WTC11 (cell line): ENCODE measurements at regions not wholly inside any gene's neighbourhood (a gene's known extent, or its start where the extent isn't known, plus 50 kb on each side); places are given as distances from the start of the nearest gene placed in this dataset.

Experiments used
- ATAC-seq: fragments of 200-7000 bp; cut with Tn5 transposase; 2 replicates; pipeline ENCODE4 v1.10.0; 2021; ENCODE audit warnings: mild to moderate bottlenecking, moderate library complexity
- CTCF ChIA-PET: fragments of 300-600 bp; sonication (Branson Sonifier 250); formaldehyde crosslinking; loops from one replicate; lab custom pipeline; 2021; ENCODE audit warnings: antibody characterized with exemption; lab: Charles Lee
- POLR2A ChIA-PET: fragments of 350-600 bp; sonication (Branson Sonifier 250); formaldehyde crosslinking; loops from one replicate; lab custom pipeline; 2021; ENCODE audit warnings: antibody characterized with exemption; lab: Charles Lee
- DNase-seq: peaks from one replicate; pipeline ENCODE4 v3.0.0; 2021; ENCODE audit warnings: low spot score
- H3K27ac Mint-ChIP-seq: 2 replicates; pipeline ENCODE4 v1.8.0; 2021; ENCODE audit warnings: mixed read lengths
- H3K27me3 Mint-ChIP-seq: 2 replicates; pipeline ENCODE4 v1.8.0; 2021; ENCODE audit warnings: low read depth, mild to moderate bottlenecking, moderate library complexity, mixed read lengths
- H3K36me3 Mint-ChIP-seq: 2 replicates; pipeline ENCODE4 v1.8.0; 2021; ENCODE audit warnings: mixed read lengths
- H3K4me1 Mint-ChIP-seq: 2 replicates; pipeline ENCODE4 v1.8.0; 2022; ENCODE audit warnings: mixed read lengths
- H3K4me3 Mint-ChIP-seq: 2 replicates; pipeline ENCODE4 v1.8.0; 2021; ENCODE audit warnings: mild to moderate bottlenecking, moderate library complexity, mixed read lengths
- H3K9me3 Mint-ChIP-seq: 2 replicates; pipeline ENCODE4 v1.8.0; 2021; ENCODE audit warnings: mixed read lengths
- ATF3 ChIP-seq: sonication (generic); formaldehyde crosslinking; conservative IDR thresholded peaks from 2 replicates; pipeline ENCODE4 v1.8.1; 2022; ENCODE audit warnings: mild to moderate bottlenecking, missing genetic modification reagents
- CREM ChIP-seq: sonication (generic); formaldehyde crosslinking; IDR thresholded peaks from 2 replicates; pipeline ENCODE4 v1.8.1; 2022; ENCODE audit warnings: mild to moderate bottlenecking, missing genetic modification reagents, moderate library complexity
- ELF4 ChIP-seq: sonication (generic); formaldehyde crosslinking; IDR thresholded peaks from 2 replicates; pipeline ENCODE4 v1.8.1; 2022; ENCODE audit warnings: low read depth, mild to moderate bottlenecking, moderate library complexity, missing genetic modification reagents
- ESRRA ChIP-seq: sonication (generic); formaldehyde crosslinking; IDR thresholded peaks from 2 replicates; pipeline ENCODE4 v1.8.1; 2022; ENCODE audit warnings: mild to moderate bottlenecking, missing genetic modification reagents, borderline replicate concordance
- ETV6 ChIP-seq: sonication (generic); formaldehyde crosslinking; IDR thresholded peaks from 2 replicates; pipeline ENCODE4 v1.8.1; 2022; ENCODE audit warnings: mild to moderate bottlenecking, missing genetic modification reagents
- GABPB1 ChIP-seq: sonication (generic); formaldehyde crosslinking; IDR thresholded peaks from 2 replicates; pipeline ENCODE4 v1.8.1; 2023; ENCODE audit warnings: mild to moderate bottlenecking, missing genetic modification reagents
- GRHL2 ChIP-seq: fragments of 250-450 bp; sonication (Bioruptor Pico); IDR thresholded peaks from 2 replicates; pipeline ENCODE4 v1.8.0; 2022; ENCODE audit warnings: mild to moderate bottlenecking, moderate library complexity; ENCODE audit not compliant: insufficient replicate concordance, severe bottlenecking
- JAZF1 ChIP-seq: fragments of 250-450 bp; sonication (Bioruptor Pico); IDR thresholded peaks from 2 replicates; pipeline ENCODE4 v1.9.0; 2021; ENCODE audit warnings: moderate library complexity, mild to moderate bottlenecking, inconsistent platforms
- MAX ChIP-seq: sonication (generic); formaldehyde crosslinking; IDR thresholded peaks from 2 replicates; pipeline ENCODE4 v1.8.0; 2022; ENCODE audit warnings: mild to moderate bottlenecking, missing genetic modification reagents
- MXD4 ChIP-seq: fragments of 250-450 bp; sonication (Bioruptor Pico); IDR thresholded peaks from 2 replicates; pipeline ENCODE4 v1.8.0; 2021; ENCODE audit warnings: mild to moderate bottlenecking, moderate library complexity, borderline replicate concordance
- MYBL2 ChIP-seq: sonication (generic); formaldehyde crosslinking; IDR thresholded peaks from 2 replicates; pipeline ENCODE4 v1.8.1; 2023; ENCODE audit warnings: mild to moderate bottlenecking, moderate library complexity, missing genetic modification reagents
- NR2C2 ChIP-seq: sonication (generic); formaldehyde crosslinking; IDR thresholded peaks from 2 replicates; pipeline ENCODE4 v1.8.0; 2022; ENCODE audit warnings: mild to moderate bottlenecking, missing genetic modification reagents
- TCF7 ChIP-seq: sonication (generic); formaldehyde crosslinking; IDR thresholded peaks from 2 replicates; pipeline ENCODE4 v1.8.0; 2022; ENCODE audit warnings: mild to moderate bottlenecking, low read depth, missing genetic modification reagents, moderate library complexity
- TEAD4 ChIP-seq: sonication (generic); formaldehyde crosslinking; IDR thresholded peaks from 2 replicates; pipeline ENCODE4 v1.8.0; 2022; ENCODE audit warnings: mild to moderate bottlenecking, missing genetic modification reagents
- TP53 ChIP-seq: sonication (generic); formaldehyde crosslinking; IDR thresholded peaks from 2 replicates; pipeline ENCODE4 v1.8.1; 2023; ENCODE audit warnings: mild to moderate bottlenecking, missing genetic modification reagents
- ZBTB21 ChIP-seq: sonication (generic); formaldehyde crosslinking; IDR thresholded peaks from 2 replicates; pipeline ENCODE4 v1.8.1; 2023; ENCODE audit warnings: mild to moderate bottlenecking, missing genetic modification reagents, borderline replicate concordance
- ZNF219 ChIP-seq: sonication (generic); formaldehyde crosslinking; IDR thresholded peaks from 2 replicates; pipeline ENCODE4 v1.8.0; 2023; ENCODE audit warnings: missing genetic modification reagents, mild to moderate bottlenecking, borderline replicate concordance
- ZNF281 ChIP-seq: sonication (generic); formaldehyde crosslinking; IDR thresholded peaks from 2 replicates; pipeline ENCODE4 v1.8.0; 2023; ENCODE audit warnings: mild to moderate bottlenecking, missing genetic modification reagents
- ZNF416 ChIP-seq: fragments of 250-450 bp; sonication (Bioruptor Pico); IDR thresholded peaks from 2 replicates; pipeline ENCODE4 v1.9.0; 2021; ENCODE audit warnings: mild to moderate bottlenecking, inconsistent platforms

- no peak for DNase-seq
- Mint-ChIP-seq H3K27ac (no peak overlapping the region), H3K36me3 (peaks cover 43% of the 10 kb centered on the region), H3K9me3 (peaks cover 60% of the 10 kb centered on the region), H3K27me3 (no peaks in the 10 kb centered on the region), H3K4me1 (no peaks in the 10 kb centered on the region)
- ChIA-PET CTCF (no interaction called here), POLR2A (no interaction called here)
- no peak for ATAC-seq
- no peak for TF ChIP-seq TEAD4 (CRISPR knock-in tag)
- no peak for TF ChIP-seq JAZF1 (CRISPR knock-in tag)
- no peak for TF ChIP-seq ESRRA (CRISPR knock-in tag)
- no peak for TF ChIP-seq MYBL2 (CRISPR knock-in tag)
- TF ChIP-seq, all 79 proteins: peak for 0
- no peak overlapping the region for H3K4me3 Mint-ChIP-seq
Observed at GRCh38 chr11:39690856-39691255, 1768.6 kb downstream of the LRRC4C start.

GRCh38 chr11:39683951-39684554 lies 1775.4 kb downstream of the LRRC4C start:
- no peak for TF ChIP-seq ZNF416 (CRISPR knock-in tag)
- TF ChIP-seq ZNF219 (CRISPR knock-in tag): no peak
- no peak for TF ChIP-seq TCF7 (CRISPR knock-in tag)
- TF ChIP-seq ELF4 (CRISPR knock-in tag): no peak
- TF ChIP-seq ATF3: no peak
- no peak for TF ChIP-seq CREM (CRISPR knock-in tag)
- no peak for TF ChIP-seq ETV6
- TF ChIP-seq ZBTB21 (CRISPR knock-in tag): no peak
- TF ChIP-seq TP53 (CRISPR knock-in tag): no peak
- no peak for TF ChIP-seq MAX (CRISPR knock-in tag)
- TF ChIP-seq GRHL2: no peak
- TF ChIP-seq MXD4: no peak
- TF ChIP-seq ZNF281: no peak
- ATAC-seq: no peak
- DNase-seq: no peak
- POLR2A ChIA-PET: no interaction called here
- Mint-ChIP-seq H3K27ac (no peak overlapping the region), H3K4me1 (peaks cover 4% of the 10 kb centered on the region; the same call in 1 of the 2 replicates), H3K4me3 (no peak overlapping the region), H3K9me3 (peaks cover 63% of the 10 kb centered on the region), H3K36me3 (peaks cover 60% of the 10 kb centered on the region), H3K27me3 (peaks cover 6% of the 10 kb centered on the region)
- CTCF ChIA-PET: no interaction called here

- Mint-ChIP-seq H3K36me3 (peaks cover 64% of the 10 kb centered on the region), H3K27ac (no peak overlapping the region), H3K9me3 (peaks cover 67% of the 10 kb centered on the region), H3K4me3 (no peak overlapping the region), H3K27me3 (peaks cover 6% of the 10 kb centered on the region), H3K4me1 (peaks cover 4% of the 10 kb centered on the region; the same call in 1 of the 2 replicates)
- TF ChIP-seq NR2C2 (CRISPR knock-in tag): no peak
- no peak for TF ChIP-seq GABPB1 (CRISPR knock-in tag)
- ChIA-PET CTCF (no interaction called here), POLR2A (no interaction called here)
- ATAC-seq: no peak
- no peak for DNase-seq
Observed at GRCh38 chr11:39683288-39683950, 1776.0 kb downstream of the LRRC4C start.
